8988T (cell line): ENCODE measurements at regions not wholly inside any gene's neighbourhood (a gene's known extent, or its start where the extent isn't known, plus 50 kb on each side); places are given as distances from the start of the nearest gene placed in this dataset.

Source experiments
- DNase-seq: peaks from one replicate; pipeline ENCODE4 v3.0.0; 2011

DNA sequence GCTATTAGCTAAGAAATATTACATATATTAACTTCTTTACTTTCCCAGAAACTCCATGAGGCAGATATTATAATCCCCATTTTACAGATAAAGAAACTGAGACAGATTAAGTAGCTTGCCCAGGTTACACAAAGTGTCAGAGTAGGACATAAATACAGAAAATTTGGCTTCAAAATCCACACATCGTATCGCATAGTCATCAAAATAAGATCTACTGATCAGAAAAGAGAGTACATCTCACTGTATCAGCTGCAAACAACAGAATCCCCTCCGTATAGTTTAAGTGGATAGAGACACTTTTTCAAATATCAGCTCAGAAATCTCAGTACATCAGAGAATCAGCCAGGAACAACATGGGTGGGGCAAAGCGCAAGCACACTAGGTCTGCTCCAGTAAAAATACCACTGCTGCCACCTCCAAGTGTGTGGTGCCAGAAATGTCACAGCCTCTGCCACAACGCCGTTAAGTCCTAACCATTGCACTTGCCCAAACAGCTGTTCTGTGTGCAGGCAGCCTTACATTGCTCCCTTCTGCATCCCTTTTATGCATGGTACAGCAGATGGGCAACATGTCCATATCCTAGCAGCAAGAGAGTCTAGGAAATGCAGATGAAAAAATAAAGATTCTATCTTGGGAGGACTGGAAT, 204.8 kb downstream of the KLF12 start:
- DNase-seq = no peak

DNA sequence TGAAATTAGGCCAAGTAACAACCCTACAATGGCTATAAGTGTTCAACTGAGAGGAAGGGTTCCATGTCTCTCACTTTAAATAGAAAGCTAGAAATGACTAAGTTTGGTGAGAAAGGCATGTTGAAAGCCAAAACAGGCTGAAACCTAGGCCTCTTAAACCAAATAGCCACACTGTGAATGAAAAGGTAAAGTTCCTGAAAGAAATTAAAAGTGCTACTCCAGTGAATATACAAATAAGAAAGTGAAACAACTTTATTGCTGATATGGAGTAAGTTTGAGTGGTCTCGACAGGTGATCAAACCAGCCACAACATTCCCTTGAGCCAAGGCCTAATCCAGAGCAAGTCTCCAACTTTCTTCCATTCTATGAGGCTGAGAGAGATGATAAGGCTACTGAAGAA, 209.6 kb downstream of the KLF12 start:
- DNase-seq = no peak

DNA sequence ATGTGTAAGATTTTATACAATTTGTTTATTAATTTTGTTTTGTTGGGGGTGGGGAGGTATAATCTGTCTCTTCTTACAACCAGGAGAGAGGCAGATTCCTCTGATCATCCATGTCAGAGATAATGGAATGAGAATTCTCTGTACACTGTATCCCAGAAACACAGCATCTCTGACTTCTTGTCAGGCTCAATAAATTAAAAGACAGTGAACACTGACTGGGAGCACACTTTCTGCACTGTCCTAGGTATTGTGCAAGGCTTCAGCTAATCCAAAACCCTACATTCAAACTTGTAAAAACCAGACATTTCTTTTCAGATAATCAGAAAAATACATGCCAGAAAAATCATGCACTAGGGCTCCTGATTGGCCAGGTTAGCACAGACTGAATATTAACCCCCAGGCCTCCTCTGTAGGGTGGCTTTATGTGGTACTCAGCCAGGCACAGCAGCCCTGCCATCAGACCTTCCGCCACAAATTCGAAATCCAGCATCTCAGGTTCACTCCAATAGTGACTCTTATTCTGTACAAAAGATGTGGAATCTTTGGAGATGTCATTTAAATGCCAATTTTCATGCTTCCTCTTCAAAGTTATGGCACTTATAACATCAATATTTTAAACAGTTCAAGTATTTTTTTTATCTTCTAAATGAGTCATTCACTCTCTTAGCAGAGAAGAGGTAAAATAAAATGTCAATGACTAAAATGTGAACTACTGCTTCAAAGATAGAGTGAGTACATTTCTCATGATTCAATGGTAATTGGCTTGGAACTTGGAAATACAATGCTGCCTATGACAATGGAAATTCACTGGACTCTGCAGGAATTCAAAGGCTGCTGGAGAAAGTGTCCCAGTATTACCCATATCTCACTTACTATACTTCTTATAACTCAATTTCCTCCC, 211.5 kb downstream of the KLF12 start:
- DNase-seq = no peak

DNA sequence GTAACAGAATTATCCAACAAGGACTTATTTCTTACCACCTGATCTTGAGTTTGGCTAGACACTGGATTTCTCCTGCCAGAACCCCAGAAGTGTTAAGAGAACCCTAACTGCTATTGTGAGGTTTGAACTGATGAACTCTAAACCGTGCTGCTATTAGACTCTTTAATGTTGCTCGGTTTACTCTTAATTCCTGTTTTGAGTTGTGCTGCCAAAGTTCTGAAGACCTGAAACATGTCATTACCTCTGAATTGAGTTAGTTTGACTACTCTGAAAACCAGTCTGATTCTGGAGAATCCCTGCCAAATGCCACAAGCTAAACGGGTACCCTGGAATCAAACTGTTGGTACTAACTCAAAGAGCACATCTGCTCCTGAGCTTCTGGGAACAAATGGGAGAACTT, 215.5 kb downstream of the KLF12 start:
- no peak for DNase-seq

DNA sequence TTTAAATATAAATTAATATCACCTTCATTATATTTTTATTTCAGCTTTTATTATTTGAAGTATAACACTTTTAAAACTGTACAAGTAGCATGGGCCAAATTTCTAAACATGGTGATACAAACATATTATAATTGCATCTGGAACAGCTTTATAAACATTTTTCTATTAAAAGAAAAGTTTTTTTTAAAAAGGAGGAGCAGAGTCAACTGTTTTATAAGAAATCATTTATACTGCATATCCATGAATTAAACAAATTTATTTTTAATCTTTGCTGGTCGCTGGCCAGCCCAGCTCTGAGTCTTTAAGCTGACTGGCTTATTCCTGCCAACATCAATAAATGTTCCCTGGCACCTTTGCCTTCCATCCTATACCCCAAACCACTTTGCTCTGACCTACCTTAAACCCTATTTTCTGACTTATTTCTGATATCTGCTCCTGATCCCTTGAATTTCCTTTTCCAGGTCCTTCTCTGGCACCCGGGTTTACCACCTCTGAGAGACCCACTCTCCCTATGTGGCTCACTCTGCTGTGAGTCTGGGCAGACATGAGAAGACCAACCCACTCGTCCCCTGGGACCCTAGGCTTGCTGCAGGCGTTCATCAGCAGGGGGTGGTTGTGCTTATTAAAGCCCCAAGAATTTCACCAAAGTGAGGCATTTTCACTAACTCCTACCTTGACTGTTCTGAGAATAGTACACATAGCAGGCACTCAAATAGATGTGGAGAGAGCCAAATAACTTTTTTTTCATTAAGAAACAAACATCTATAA, 220.3 kb downstream of the KLF12 start:
- DNase-seq = no peak

DNA sequence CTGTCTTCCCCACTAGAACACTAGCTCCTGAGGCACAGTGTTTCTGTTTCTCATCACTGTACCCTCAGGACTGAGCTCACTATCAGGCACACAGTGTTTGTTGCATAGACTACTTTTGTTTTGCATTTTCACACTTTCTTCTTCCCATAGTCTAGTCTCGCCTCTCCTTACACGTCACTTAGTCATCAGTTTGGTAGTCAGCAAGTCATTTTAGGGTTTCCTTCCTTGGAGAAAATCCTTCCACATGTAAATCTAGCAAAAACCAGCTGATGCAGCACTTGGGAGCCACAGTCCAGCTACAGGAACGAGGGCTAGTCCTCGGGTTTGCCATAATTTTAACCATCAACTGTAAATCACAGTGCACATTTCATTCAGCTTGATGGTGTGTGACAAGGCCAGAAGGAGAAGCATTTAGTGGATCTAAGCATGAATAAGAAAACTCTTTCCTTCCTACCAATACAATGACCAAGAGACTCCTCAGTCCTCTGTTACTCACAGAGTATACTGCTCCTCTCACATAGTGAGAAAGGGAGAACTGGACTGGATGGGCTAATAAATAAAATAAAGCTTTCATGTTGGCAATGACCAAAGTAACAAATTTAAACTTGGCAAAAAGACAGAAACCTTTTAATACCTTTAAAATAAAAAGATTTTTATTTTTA, 221.0 kb downstream of the KLF12 start:
- no peak for DNase-seq

DNA sequence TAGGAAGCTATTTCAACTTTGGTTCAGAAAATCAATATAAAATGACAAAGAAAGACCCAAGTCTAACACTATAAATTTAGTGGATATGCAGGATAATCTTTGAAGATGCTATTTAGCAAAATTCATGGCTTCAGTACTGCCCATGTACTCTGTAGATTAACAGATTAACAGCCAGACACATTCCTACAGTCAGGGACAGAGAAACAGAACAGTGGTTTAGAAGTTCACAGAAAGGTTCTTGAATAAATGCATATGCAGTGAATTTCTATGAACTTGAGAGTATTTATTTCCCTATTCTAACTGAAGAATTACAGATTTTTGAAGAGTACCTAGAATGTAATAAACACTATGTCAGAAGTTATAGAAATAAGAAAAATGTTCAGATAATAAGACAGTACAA, 222.8 kb downstream of the KLF12 start:
- no peak for DNase-seq

DNA sequence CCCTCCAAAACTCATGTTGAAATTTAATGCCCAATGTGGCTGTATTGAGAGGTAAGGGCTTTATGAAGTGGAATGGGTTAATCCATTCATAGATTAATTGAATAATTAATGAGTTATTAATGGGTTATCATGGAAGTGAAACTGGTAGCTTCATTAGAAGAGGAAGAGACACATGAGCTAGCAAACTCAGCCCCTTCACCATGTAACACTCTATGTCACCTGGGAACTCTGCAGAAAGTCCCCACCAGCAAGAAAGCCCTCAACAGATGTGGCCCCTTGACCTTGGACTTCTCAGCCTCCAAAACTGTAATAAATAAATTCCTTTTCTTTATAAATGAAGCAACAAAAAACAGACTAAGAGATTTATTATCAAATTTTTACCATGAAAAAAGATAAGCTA, 223.5 kb downstream of the KLF12 start:
- no peak for DNase-seq

DNA sequence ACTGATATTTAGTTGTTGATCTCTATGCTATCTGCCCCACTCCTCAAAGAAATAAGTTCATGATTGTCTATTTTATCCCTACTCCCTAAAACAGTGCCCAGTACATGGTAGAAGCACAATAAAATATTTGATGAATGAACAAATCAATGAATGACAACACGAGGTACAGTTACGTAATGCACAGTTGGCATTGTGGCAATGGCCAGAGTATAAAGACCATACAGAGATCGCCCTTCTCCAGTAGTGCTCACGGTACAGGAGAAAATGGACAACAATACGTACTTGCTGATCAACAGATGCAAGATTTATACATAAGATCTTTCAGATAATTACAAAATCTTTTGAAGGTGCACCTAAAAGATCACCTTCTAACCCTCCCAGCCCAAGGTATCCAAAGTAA, 225.4 kb downstream of the KLF12 start:
- no peak for DNase-seq

DNA sequence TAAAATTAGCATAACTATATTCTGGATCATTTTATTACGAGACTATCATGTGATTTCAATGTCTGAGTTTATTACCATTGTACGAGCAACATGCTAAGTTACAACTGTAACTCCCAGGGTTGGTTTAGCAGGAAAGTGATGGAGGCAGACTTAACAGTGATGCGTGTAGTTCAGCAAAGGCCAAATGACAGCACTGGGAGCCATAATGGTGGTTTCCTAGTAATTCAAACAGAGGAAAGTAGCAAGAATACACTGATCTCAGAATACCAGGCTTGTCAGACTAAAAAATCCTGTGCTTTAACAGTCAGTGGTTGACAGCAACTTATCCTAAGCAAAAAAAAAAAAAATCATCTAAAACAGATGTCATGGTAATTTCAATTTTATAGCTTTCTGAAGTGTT, 229.6 kb downstream of the KLF12 start:
- no peak for DNase-seq

DNA sequence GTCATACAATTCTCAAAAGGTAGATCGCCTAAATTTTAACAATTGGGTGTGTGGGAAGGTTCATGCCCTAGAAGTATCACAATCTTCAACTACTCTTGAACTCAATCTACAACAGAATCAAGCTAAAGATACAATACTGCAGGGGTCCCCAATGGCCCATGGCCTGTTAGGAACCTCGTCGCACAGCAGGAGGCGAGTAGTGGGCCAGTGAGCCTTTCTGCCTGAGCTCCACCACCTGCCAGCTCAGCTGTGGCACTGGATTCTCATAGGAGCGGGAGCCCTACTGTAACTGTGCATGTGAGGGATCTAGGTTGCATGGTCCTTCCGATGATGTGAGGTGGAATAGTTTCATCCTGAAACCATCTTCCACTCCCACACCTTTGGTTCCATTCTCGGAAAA, 230.6 kb downstream of the KLF12 start:
- no peak for DNase-seq

DNA sequence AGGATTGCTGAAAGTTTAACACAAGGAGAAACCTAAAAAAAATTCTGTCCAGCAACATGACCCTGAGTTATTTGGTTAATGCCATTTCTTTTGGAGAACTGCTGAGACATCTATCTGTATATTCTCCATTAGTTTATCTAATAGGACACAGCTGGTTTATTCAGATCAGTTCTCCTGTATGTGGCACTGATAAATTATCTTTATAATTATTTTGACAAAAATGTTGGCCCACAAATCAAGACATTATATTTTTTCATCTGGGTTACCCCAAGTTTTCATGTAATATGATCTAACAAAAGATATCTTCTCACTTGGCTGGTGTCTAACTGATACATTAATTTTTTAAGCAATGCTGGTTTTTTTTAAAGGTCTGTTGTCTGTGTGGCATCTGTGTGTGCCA, 231.4 kb downstream of the KLF12 start:
- DNase-seq = no peak

DNA sequence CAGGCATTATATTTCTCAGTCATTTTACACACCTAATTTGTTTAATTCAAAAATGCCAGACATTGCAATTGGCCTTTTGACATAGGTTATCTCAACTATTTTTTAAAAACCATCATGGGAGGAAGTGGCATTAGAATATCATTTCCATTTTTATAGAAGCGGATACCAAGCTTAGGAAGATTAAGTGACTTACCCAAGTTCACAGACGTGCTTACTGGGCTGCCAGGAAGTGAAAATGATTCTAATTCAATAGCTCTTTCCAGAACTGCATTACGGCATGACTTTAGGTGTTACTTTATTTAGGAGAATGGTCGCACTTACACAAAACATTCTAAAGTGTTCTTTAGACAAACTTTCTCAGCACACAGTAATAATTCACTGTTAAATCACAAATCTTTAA, 231.9 kb downstream of the KLF12 start:
- DNase-seq = no peak

DNA sequence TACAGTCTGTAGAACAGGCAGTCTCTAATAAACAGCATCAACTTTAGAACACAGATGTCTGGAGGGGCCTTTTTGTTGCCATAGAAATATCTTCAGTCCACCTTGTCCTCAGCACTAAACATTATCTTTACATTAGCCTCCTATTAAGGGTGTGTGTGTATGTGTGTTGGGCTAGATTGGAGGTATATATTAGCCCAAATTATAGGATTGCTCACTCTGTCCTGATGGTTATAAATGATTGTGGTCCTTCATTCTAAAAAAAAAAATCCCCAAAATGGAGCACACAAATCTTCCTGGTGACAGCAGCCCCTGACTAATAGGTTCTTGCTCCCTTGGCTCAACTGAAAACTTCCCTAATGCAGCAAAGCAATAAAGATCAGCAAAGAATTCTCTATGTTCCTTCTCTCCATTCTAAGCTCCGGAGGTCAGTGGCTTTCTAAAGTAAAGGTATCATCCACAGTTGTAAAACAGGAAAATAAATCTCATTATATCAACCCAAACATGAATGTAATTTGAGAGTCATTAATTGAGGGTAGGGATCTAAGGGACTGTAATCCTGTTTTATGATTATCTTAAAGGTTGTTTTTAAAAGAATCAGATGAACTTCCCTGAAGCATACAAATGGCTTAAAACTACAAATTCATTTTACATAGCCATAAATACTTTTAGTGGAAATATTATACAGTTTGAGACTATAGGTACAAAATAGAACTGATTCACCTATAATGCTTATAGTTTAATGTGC, 232.7 kb downstream of the KLF12 start:
- no peak for DNase-seq

DNA sequence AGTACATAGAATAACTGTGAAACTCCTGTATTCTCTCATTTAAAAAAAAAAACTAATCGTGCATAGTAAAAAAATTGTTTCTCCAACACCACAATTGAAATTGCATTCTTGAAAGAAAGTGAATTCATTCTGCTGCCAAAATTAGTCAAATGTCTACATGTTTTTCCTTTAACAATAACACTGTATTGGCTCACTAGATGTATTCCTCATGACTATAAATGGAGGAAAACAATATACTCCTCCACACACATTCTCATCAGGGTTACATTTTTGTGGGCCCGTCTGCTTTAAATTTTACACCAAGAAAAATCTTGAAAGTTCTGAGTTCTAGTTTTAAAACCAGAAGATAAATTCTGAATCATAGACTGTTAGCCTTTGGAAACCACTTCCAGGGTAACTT, 233.6 kb downstream of the KLF12 start:
- DNase-seq = no peak

DNA sequence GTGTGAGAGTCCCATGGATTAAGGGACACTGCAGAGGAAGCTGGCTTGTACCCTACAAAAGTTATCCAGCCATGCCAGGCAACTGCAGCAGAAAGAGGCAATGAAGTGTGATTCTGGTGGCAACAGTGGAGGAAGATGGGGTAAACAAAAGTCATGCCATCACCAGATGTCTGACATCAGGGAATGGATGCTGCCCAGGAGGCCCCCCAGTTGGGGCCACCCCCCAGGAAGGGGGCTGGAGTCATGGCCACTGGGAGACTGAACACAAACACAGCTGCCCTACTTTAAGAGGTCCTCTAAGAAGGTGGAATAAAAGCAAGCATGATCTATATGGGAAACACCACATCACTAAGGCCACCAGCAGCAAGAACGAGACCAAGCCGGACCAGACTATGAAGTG, 235.3 kb downstream of the KLF12 start:
- DNase-seq = no peak

DNA sequence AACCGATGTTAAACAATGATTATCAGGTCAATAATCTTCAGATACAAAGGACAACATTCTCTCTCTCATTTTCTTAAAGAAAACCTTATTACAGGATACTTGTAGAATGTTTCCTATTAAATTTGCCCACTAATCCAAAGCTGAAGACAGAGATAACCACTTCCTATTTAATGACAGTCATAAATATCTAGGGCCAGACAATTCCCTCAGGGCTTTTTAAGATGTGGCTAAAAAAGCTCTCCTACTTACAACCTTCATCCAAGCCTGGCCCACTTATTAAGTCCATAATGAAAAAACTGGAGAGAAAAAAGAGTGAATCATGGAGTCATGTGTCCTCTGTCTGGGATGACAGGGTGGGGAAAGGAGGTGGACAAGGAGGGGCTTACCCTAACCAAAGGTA, 235.9 kb downstream of the KLF12 start:
- no peak for DNase-seq

DNA sequence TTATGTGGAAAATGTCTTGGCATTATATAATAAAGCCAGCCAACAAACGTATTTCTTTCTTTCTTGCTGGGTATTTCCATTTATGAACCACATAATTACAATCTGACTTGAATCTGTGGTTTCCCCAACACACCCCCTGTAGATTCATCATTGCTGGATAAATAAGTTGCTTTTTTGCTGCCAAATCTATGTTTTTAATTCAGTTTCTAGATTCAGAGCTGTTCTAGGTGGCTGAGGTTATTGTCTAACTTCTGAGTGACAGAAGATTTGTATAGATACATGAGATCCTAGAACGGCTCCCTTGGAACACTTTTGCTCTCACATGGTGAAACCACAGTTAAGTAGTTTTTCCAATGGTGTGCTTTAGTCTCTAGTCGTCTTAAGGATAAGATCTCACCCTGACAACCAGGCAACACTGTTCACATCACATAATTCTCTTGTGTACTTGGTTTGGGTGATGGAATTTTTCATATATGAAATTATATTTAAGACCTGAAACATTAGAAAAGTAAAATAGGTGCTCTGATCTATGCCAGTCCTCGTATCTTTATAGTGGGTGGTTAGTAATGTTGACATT, 239.1 kb downstream of the KLF12 start:
- no peak for DNase-seq

DNA sequence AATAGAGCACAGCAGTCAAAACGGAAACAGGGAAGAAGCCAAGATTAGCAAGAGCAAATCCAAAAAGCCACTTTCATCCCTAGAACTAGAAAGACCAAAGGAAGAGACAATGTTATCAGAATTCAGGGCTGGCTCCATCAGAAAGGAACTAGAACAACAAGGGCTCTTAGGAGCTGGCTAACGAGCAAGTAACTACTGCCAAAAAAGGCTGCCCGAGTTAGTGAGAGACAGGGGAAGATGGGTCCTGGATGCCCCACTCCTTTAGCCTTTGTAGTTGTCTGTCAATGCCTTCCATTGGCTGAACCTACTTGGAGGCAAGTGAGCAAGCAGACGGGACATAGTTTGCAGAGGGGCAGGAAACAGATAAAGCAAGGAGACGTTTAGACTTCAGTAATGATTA, 240.4 kb downstream of the KLF12 start:
- no peak for DNase-seq

DNA sequence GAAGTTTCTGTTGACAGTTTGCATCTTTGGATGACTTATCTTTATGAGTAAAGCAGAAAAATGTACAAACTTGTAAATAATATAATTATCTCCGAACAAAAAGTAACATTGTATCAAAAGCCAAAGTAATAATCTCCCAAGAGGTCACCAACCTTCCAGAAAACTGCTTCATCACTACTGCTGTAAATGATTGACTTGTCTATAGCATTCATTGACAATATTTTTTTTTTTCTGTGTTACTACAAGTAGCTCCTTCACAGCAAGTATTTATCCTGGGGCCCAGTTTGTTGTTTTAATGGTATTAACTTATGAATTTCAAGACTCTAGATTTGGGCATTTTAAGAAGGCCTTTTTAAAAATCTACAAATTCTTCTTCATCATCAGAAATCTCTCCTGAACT, 242.4 kb downstream of the KLF12 start:
- DNase-seq = no peak

DNA sequence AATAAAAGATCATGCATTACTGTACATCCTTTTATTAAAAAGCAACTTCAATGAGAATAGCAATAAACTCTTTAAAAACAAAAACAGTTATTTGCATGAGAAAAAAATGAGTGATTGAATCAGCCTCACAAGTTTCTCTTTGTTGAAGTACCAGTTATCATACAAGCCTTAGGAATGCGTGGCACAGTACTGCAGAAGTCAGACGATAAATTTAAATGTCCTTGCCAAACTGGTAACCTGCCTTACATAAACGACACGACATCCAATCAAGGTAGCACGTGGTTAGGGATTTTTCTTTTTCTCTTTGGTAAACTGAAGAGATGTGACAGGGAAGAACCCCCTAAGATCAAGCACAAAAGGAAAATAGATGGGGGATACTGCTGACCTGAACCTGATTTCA, 251.0 kb downstream of the KLF12 start:
- no peak for DNase-seq

DNA sequence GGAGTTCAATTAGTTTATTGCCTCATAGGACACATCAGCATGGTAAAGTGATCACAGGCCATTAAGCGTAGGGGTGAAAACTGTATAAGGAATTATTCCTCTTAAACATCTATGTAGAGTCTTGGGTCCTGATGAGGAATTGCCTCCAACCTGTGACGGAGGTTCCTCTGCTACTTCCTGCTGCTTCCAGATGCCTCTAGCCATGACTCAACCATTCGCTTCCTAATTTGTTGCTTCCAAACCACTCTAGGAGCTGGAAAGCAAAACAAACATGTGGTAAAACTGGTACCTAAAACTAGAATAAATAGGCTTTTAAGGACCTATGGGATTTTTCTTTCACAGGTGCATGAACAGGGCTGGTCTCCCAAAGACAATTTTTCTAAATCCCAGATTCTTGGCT, 253.8 kb downstream of the KLF12 start:
- DNase-seq = no peak
